ENCODE measurements at regions not wholly inside any gene's neighbourhood (a gene's known extent, or its start where the extent isn't known, plus 50 kb on each side); places are given as distances from the start of the nearest gene placed in this dataset.
"Not testable (repeated sequence)": the region's sequence is repeated elsewhere in the genome, so short reads cannot be mapped to it uniquely, and the experiment has no call there.

DNA sequence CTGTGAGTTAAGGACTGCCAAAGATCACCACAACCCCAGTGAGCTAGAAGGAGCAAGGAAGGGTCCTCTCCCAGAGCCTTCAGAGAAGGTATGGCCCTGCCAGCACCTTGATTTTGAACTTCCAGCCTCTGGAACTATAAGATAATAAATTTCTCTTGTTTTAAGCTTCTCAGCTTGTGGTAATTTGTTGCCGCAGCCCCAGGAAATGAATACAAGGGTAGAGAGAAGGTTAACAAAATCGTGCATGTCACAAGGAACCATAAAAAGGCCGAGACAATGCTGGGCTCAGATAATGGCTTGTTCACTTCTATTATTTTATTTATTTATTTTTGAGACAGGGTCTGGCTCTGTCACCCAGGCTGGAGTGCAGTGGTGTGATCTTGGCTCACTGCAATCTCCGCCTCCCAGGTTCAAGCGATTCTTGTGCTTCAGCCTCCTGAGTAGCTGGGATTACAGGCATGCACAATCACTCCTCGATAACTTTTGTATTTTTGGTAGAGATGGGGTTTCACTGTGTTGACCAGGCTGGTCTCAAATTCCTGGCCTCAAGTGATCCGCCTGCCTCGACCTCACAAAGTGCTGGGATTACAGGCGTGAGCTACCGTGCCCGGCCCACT lies 71.5 kb downstream of the WSB1 start:
- H4K20me1 ChIP-seq (ENCODE audit: control insufficient read depth, extremely low read depth, insufficient read depth, low read length); H3K4me3 ChIP-seq (ENCODE audit: control insufficient read depth in 2 of 3, extremely low read depth in 1 of 3, insufficient read depth in 2 of 3, low read depth in 1 of 3, low read length in 3 of 3); H3K27ac ChIP-seq (ENCODE audit: control insufficient read depth, insufficient read depth, low read length); H3K79me2 ChIP-seq (ENCODE audit: control insufficient read depth, insufficient read depth, low read length); dilution Hi-C loops (cut with MboI; ENCODE audit: extremely low pct_ligation_motif_present, low sequenced_read_pairs); FAIRE-seq; H2AFZ ChIP-seq (ENCODE audit: control insufficient read depth, low read length); H3K9me3 ChIP-seq (ENCODE audit: control insufficient read depth, low read depth, low read length); H3K9me1 ChIP-seq (ENCODE audit: control insufficient read depth, extremely low read depth, insufficient read depth, low read length); H3K36me3 ChIP-seq (ENCODE audit: control insufficient read depth in 2 of 2, extremely low read depth in 1 of 2, insufficient read depth in 2 of 2, low read length in 2 of 2); H3K9ac ChIP-seq (ENCODE audit: control insufficient read depth, extremely low read depth, insufficient read depth, low read length); H3K27me3 ChIP-seq (ENCODE audit: control insufficient read depth, extremely low read depth, insufficient read depth, low read length); H3K4me2 ChIP-seq (ENCODE audit: control insufficient read depth, extremely low read depth, insufficient read depth, low read depth, low read length); DNase-seq (ENCODE audit: low read depth, low spot score); H3K4me1 ChIP-seq (ENCODE audit: control insufficient read depth, extremely low read depth, insufficient read depth, low read length): not testable (repeated sequence)

DNA sequence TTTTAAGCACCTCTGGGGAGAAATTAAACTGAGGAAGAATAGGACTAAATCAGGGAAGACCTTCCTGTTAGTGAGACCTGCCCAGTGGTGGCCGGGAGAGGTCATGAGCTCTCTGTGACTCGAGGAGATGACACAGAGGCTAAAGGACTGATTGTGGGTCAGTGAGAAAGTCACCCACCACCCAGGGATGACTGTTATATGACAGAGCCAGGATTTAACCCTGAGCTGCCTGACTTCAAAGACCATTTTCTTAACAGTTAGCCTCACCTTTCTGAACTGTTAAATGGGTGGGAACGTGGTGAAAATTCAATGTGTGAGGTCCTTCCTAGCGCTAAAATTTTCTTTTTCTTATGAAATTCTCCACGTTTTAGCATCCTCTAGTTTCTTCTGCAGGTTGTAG lies 72.5 kb downstream of the WSB1 start:
- no peak overlapping the region for H2AFZ ChIP-seq (ENCODE audit: control insufficient read depth, low read length)
- dilution Hi-C loops (cut with MboI; ENCODE audit: extremely low pct_ligation_motif_present, low sequenced_read_pairs) = no loop called here

More for the DNA sequence above, 72.5 kb downstream of the WSB1 start:
- H3K27me3 ChIP-seq (ENCODE audit: control insufficient read depth, extremely low read depth, insufficient read depth, low read length) = no peaks in the 10 kb centered on the region
- H4K20me1 ChIP-seq (ENCODE audit: control insufficient read depth, extremely low read depth, insufficient read depth, low read length) = no peaks in the 10 kb centered on the region
- no peak overlapping the region for H3K4me3 ChIP-seq (ENCODE audit: control insufficient read depth in 2 of 3, extremely low read depth in 1 of 3, insufficient read depth in 2 of 3, low read depth in 1 of 3, low read length in 3 of 3)
- TF ChIP-seq CTCF (optimal IDR thresholded peaks at IDR 0.05 in 1 of 3, IDR thresholded peaks at IDR 0.05 in 1 of 3, conservative IDR thresholded peaks at IDR 0.05 in 1 of 3; ENCODE audit: extremely low read depth in 1 of 3, insufficient read depth in 2 of 3, low read length in 3 of 3) (no peak), EZH2 (IDR thresholded peaks at IDR 0.05; ENCODE audit: low read length) (no peak)
- no peak for FAIRE-seq
- no peaks in the 10 kb centered on the region for H3K79me2 ChIP-seq (ENCODE audit: control insufficient read depth, insufficient read depth, low read length)
- H3K27ac ChIP-seq (ENCODE audit: control insufficient read depth, insufficient read depth, low read length) = no peak overlapping the region
- H3K4me2 ChIP-seq (ENCODE audit: control insufficient read depth, extremely low read depth, insufficient read depth, low read depth, low read length) = no peak overlapping the region
- H3K9ac ChIP-seq (ENCODE audit: control insufficient read depth, extremely low read depth, insufficient read depth, low read length) = no peak overlapping the region
- no peaks in the 10 kb centered on the region for H3K9me1 ChIP-seq (ENCODE audit: control insufficient read depth, extremely low read depth, insufficient read depth, low read length)
- no peaks in the 10 kb centered on the region for H3K36me3 ChIP-seq (ENCODE audit: control insufficient read depth in 2 of 2, extremely low read depth in 1 of 2, insufficient read depth in 2 of 2, low read length in 2 of 2)
- DNase-seq (ENCODE audit: low read depth, low spot score) = no peak
- H3K9me3 ChIP-seq (ENCODE audit: control insufficient read depth, low read depth, low read length) = no peaks in the 10 kb centered on the region
- H3K4me1 ChIP-seq (ENCODE audit: control insufficient read depth, extremely low read depth, insufficient read depth, low read length) = no peaks in the 10 kb centered on the region

Measured in keratinocyte (primary cell).